Erythroblast (primary cell): ENCODE measurements at regions not wholly inside any gene's neighbourhood (a gene's known extent, or its start where the extent isn't known, plus 50 kb on each side); places are given as distances from the start of the nearest gene placed in this dataset.

Experiments
- GATA1 ChIP-seq: IDR thresholded peaks from 2 replicates; pipeline ENCODE4 v1.6.1; 2011; ENCODE audit warnings: low read depth, mild to moderate bottlenecking, control low read depth, low read length, moderate library complexity
- POLR2A ChIP-seq: IDR thresholded peaks from 2 replicates; pipeline ENCODE4 v1.6.1; 2011; ENCODE audit warnings: mild to moderate bottlenecking, low read length

DNA sequence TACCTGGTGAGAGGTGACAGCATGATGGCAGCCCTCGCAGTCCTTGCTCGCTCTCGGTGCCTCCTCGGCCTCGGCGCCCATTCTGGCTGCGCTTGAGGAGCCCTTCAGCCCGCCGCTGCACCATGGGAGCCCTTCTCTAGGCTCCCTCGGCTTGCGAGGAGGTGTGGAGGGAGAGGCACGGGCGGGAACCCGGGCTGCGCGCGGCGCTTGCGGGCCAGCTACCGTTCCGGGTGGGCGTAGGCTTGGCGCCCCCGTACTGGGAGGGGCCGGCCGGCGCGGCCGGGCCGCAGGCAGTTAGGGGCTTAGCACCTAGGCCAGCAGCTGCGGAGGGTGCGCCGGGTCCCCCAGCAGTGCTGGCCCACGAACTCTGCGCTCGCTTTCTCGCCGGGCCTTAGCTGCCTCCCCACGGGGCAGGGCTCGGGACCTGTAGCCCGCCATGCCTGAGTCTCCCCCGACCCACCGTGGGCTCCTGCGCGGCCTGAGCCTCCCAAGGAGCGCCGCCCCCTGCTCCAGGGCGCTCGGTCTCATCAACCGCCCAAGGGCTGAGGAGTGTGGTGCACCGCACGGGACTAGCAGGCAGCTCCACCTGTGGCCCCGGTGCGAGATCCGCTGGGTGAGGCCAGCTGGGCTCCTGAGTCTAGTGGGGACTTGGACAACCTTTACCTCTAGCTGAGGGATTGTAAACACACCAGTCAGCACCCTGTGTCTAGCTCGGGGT lies 1624.3 kb downstream of the SLITRK1 start:
- TF ChIP-seq POLR2A (no peak), GATA1 (no peak)
